NOMO-1 treated with DMSO at 0.1 percent for 48 hours (cell line): ENCODE measurements at regions not wholly inside any gene's neighbourhood (a gene's known extent, or its start where the extent isn't known, plus 50 kb on each side); places are given as distances from the start of the nearest gene placed in this dataset.

Source experiments
- DNase-seq: peaks from one replicate; lab custom pipeline; 2025; ENCODE audit not compliant: unreplicated experiment; lab: John Stamatoyannopoulos, UW

DNA sequence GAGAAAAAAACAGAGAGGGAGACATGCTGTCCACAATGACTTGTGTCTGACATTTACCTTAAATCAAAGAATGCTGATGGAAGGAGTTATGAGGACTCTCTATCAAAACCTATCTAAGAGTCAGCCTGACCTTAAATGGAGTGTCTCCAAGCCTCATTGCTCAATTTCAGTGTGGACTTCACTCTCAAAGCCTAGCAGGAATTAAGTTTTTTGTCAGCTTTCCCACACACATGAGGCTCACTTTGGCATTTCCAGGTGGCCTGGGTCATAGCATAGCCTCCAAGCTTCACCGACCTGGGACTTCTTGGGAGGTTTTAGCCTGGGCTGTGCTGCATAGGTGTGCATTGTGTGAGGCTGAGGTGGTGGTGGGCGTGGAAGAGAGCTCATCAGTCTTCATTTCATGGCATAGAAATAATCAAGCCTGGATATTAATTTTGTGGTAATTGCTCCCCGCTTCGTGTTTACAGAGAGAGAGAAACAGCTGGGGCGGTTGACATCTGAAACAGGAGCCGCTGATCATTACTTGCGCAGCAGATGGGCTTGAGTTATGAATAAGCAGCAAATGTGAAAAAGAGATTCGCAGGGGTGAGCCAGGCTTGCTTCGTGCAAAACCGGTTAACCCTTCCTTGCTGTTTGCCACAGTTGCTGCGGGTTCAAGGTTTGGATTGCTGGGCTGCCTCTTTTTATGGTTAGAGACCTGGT lies 647.8 kb downstream of the INHBA start:
- no peak for DNase-seq

DNA sequence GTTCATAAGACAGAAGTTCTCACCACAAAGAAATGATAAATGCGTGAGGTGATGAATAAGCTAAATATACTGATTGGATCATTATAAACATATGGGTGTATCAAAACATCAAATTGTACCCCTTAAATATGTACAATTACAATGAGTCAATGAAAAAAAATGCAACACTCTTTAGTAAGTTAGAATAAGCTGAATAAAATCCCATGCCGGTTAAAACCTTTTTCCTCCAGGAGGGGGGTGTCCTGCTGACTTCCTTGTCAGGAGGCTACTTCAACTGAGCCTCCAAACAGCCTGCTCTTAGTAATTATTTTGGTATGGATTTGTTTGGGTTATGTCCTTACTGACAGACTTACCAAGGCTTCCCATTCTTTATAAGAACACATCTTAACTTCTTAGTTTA lies 649.1 kb downstream of the INHBA start:
- DNase-seq, result no peak

DNA sequence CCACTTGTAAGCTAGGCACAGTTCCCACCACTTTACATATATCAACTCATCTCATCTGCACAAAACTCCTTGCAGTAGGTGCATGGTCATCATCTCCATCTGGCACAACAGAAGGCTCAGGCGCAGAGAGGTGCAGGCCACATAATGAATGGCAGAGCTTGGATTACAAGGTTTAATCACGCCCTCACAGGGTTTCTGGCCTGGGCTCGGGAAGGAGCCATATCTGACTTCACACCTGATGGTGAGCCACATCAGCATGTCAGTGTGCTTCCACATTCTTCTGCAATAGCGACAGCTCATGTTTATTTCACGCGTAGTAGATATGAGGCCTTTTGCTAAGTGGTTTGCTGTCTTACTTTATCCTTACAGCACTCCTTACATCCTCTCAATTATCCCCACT lies 650.2 kb downstream of the INHBA start:
- no peak for DNase-seq

DNA sequence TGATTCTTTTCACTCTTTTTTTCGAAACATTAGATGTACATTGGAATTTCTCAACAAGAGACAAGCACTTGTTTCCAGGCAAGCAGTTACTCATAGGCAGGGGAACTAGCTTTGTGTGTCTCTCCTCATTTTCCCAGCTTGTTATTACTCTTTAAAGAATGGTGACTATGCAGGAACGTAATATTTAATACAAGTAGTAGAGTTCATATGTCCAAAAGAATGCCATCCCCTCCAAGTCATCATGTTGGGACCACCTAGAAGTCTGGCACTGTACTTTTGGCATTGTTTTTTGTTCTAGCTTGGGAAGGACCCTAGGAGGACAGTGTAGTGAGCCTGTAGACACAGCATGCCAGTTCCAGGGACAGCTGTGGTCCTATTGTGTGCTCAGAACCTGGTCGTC lies 650.7 kb downstream of the INHBA start:
- DNase-seq, result no peak

DNA sequence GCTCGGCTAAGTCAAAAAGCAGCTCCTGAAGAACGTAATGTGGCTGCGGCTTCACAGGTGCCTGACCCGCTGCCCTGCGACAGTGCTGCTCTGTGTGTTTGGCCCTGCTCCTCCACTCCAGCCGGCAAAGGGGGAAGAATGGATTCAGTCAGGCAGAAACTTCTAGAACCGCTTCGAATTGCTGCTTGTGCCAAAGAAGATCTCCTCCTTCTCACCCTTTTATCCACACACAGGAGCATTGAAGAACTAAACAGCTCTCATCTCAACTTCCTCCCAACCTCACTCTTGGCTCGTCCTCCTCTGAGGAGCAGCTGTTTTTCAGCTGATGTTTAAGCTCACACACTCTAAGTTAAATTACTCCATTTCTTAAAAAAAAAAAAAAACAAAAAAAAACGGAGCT lies 651.4 kb downstream of the INHBA start:
- DNase-seq, result no peak

DNA sequence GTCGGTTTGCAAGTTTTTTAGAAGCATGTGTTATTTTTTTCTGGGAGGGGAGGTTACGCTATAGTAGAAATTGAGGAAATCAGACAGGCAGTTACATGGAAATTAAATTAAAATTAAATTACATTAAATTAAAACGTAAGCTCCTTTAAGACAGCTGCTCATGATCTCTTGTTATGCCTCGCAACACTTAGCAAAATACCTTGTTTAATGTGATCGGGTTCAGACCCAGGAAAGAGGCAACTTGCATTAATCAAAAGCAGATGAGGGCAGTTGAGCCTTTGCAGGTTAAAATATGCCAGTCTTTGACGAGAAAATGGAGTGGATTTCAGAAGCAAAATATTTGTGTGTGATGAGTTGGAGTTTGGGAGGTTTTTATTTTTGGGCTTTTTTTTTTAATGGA lies 651.8 kb downstream of the INHBA start:
- DNase-seq, result no peak

DNA sequence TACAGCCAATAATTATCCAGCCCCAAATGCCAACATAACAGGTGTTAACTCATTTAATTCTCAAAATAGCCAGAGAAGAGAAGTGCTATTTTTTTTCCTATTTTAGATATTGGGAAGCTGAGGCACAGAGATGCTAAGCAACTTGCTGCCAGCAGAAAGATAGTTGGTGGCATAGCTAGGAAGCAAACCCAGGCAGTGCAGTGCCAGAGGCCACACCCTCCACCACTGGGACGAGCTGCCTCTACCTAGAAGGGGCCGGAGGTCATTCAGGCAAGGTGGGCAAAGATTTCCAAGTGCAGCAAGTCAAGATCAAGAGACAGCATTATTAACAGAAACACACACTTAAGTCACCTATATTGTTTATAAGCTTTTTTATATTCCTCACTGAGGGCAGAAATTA lies 654.1 kb downstream of the INHBA start:
- DNase-seq, result no peak

DNA sequence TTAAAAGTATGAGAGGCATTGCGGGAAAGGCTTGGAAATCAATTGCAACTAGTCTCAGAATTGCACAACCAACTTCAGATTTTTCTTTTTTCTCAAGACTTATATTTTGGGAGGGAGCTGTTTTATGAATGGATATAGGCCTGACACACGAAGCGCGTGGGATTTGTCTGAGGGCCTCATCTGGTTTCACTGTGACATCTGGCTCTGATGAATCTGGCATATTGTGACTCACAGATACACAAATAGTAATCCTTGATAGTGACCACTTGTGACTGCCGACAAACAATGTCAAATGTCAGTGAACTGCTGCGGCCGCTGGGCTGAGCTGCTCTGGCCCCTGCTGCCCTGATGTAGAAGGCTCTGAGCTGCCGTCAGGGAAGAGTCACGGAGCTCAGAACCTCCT lies 655.1 kb downstream of the INHBA start:
- DNase-seq, result no peak

DNA sequence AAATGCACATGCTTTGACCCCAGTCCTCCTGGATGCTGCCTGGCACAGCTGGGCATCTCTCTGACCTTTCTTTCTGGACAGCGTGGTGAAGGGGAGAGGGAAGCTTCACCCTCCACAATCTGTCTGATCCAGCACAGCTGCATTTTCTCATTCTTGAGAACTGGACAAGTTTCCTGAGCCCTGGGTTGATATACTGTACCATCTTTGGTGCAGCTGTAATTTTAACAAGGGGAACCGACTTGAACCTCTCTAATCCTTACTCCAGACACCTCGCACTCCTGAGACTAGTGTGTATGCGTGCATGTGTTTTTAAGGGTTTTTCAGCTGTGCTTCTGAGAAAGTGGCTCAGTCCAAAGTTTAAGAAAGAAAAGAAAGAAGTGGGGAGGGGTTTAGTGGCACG lies 655.7 kb downstream of the INHBA start:
- no peak for DNase-seq

DNA sequence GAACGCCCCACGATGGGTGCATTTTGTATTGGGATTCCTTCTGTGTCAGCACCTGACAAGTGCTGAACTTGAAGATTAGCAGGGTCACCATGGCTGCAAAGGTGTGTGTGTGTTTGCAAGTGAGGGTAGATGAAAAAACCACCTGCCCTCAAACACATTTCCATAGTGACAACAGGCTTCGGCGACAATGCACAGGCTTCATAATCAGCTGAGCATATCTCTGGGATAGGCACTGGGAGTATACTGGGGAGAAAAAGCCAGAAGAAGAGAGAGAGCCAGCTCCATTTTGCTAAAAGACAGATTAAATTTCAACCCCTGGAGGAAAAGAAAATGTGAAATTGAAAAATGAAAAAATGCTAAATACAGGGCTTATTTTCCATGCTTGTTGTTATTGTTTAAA lies 656.1 kb downstream of the INHBA start:
- DNase-seq, result no peak

DNA sequence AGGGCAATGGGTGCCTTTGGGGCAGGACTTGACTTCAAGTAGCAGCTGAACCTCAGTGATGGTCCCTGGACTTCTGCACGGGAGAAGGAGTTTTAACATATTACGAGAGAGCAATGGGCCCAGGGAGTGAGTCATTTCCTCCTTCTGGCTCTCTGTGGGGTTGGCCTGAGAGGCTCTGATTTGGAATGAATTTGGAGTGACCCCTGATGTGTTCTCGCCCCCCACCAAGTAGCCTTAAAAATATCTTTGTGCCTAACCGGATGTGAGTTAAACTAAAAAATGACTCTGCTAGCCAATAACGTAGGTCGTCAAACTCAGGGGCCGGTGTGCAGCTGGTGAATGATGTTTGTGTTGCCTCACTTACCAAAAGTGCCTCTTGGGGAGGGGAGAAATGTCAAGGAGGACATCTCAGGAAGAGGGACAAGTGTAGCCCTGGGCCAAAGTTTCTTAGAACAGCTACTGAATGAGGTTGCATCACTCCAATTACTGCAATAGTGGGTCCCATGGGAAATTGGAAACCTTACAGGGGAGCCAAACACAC lies 656.6 kb downstream of the INHBA start:
- no peak for DNase-seq

DNA sequence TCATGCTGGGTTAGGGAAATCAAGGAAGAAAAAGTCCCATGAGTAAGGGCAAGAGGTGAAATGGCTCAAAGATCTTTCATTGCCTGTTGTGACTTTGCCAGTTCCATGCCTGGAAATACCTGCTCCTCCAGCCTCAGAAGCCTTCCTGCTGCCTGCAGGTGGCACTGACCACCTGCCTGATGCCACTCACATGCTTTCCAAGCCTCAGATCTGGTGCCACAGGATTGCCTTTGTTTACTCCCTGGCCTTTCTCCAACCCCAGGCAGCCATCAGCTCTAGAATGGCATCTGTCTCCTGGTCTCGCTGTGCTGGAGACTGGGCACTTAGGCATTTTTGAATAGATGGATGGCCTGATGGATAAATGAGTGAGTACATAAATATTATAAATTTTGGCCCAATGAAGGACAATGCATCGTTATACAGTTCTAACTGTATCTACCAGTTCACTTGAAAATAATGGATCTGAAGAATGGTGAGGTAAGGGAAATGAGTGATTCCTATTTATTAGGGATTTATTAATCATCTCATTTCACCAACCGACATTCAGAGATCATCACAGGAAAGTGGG lies 657.2 kb downstream of the INHBA start:
- DNase-seq, result no peak

DNA sequence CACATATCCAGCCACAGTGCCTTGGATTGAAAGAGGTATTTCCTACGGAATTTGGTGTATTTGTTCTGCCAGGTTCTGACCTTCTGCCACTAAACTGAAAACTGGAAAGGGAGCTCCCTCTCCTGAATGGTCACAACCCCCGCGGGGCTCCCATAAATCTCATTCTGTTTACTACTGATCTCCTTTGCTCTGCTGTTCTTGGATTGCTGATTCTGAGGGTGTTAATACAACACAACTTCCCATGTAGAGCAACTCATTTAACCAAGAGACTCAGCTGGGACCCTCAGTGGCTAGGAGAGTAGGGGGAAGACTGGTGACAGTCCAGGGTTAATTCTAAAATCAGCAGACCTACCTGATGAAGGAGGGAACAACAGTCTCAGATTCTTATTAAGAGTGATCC lies 662.9 kb downstream of the INHBA start:
- DNase-seq, result no peak

DNA sequence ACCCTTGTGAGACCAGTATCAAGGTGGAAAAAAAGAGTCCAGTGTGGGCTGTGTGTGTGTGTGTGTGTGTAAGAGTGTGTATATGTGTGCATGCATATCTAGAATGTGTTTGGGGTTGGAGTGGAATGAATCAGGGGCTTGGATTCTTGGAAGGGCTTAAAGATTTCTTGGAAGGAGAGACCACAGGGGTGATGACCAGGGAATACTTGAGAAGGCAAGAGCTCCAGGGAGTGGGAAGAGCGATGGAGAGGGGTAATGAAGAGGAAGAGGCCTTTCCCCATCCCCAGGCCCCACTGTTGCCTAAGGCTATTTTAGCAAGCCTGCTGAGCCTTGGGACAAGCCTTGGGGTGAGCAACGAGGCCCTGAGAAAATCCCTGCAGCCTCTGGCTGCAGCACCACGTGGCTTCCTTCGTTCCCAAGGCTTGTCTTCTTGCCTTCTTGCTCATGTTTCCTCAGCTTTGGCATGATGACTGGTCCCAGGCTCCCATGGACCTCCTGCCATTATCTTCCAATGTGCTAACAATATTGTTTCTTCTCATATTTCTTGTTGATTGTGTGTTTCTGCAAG lies 663.4 kb downstream of the INHBA start:
- DNase-seq, result no peak

DNA sequence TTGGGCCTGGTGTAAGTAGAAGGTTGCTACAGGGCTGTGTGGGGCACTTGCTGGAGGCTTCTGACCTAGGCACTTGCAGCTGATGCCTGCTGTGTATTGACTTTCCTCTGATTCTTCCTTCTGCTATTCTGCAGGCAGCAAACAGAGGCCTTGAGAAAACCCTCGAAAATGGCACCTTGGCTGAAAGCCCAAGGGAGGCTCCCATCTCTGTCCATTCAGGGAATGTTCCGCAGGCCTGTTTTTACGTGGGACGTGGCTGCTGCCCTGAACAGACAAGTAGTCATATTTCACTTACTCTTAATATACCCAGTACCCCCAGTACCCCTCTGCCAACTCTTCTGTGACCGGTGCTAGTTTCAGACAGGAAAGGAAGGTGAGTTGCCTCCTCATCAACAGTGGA lies 664.7 kb downstream of the INHBA start:
- DNase-seq, result no peak

DNA sequence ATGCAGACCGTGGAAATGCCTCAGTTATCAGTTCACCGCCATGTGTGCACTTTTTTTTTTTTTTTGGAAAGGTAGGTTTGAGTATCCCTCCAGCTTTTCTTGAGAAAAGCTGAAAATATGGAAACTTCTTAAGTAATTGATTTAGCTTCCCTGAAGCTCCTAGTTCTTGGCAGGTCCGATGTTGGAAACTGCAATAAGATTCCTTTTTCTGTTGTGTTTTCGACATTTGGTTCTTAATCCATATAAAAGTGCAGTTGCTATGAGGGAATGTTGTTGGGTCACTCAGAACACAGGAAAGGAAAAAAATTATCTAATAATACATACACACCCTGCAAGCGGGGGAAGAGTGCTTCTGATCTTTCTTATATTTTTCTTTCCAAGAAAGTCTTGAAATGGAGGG lies 665.2 kb downstream of the INHBA start:
- DNase-seq, result no peak

DNA sequence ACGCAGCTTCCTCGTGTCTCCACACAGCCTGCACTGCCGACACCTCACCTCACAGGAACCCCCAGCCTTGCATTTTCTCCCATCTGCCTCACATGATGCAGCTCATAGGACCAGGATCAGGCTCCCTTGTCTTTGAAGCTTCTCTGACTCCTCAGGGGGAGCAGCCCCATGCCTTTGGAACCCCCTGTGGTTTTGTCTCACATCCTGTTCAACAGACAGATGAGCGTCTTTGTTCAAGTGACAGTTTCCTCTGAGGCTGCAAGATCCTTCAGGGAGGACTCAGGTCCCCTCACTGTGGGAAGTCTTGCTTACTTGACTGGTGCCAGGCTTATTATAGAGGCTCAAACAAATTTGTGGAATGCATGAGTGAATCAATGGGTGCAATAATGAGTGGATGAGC lies 667.1 kb downstream of the INHBA start:
- DNase-seq, result no peak

DNA sequence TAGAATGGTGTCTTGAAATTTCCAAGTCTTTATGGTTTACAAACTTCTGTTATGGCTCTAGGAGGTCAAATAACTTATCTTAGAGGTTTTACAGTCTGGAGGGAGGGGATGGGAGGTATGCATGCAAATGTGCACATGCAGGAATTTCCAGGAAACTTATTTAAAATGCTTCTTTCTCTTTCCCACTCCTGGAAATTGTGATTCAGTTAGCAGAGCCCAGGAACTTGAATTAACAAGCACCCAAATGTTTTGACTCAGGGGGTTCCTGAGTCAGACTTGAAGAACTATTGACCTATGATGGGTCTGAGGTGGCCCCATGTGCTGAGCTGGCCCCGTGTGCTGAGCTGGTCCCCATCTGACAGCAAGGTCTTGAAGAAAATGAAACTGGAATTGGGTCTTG lies 669.4 kb downstream of the INHBA start:
- no peak for DNase-seq

DNA sequence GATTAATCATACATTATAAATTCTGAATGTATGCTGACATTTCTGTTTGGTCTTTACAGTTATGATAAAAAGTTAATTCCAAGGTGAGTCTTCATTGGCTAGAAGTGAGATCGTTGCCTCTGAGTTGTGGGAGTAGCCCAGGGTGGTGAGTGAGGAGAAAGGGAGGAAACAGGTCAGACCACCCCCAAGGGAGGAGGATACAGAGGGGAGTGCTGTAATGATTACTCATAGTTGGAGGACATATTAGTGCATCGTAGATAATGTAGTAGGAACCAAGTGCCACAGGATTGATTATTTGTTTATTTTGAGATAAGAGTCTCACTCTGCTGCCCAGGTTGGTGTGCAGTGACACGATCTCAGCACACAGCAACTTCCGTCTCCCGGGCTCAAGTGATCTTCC lies 672.2 kb downstream of the INHBA start:
- DNase-seq, result no peak

DNA sequence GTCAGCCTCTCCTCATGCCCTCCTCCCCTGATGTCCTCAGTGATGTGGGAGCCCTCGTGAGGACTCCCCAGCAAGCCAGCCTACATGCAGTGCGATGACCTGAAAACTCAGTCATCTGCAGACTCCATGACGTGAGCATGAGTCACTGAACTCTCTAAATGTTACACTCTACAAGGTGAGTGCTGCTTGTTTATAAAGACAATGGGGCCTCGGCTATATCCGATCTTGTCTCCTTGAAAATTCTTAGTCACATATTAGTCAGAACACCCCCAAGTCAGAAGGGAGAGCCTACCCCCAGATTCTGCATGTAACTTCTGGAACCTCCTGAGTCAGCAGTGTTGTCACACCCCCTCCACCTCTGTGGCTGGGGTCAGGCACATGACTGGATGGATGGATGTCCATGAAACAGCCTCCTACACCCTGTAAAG lies 673.8 kb downstream of the INHBA start:
- no peak for DNase-seq

DNA sequence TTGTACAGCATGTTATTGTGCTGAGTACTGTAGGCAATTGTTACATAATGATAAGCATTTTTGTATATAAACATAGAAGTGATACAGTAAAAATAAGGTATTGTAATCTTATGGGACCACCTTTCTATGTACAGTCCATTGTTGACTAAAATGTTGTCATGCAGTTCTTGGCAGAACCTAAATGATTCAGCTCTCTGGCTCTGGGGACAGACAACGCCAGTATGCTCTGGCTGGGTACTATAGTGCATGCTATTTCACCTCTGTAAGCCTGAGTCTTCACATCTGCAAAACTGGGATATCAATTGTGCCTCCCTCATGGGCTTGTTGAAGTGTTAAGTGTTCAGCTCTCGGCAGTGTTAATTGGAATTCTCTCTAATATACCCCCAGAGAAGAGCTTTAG lies 674.3 kb downstream of the INHBA start:
- no peak for DNase-seq

DNA sequence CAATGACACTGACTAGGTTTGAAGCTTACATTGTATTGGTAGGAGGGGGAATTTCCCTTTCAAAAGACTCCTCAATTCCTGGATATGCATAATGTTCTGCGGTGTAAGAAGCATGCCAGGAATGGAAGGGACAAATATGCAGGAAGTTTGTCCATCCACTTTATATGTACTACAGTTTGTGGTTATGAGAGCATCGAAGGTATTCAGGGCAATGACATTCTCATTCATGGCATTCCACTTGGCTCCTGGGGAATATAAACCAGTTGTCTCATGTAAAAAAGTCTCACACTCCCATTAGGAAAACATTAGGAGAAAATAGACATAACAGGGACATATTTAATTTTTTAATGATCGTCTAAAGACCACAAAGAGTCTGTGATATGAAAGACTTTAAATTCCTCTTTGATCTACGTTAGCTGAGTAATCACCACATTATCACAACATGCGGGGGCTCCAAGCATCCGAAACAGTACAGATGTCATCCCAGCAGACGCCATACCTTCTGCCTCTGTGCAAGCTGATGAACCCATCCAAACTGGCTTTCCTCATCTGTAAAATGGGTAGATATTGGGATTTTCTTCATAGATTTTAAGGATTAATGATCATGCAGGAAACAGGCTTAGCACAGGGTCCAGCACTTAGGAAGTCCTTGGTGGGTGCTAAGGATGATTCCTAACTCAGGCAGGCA lies 675.3 kb downstream of the INHBA start:
- no peak for DNase-seq
